ENCODE measurements at regions not wholly inside any gene's neighbourhood (a gene's known extent, or its start where the extent isn't known, plus 50 kb on each side); places are given as distances from the start of the nearest gene placed in this dataset.

DNA sequence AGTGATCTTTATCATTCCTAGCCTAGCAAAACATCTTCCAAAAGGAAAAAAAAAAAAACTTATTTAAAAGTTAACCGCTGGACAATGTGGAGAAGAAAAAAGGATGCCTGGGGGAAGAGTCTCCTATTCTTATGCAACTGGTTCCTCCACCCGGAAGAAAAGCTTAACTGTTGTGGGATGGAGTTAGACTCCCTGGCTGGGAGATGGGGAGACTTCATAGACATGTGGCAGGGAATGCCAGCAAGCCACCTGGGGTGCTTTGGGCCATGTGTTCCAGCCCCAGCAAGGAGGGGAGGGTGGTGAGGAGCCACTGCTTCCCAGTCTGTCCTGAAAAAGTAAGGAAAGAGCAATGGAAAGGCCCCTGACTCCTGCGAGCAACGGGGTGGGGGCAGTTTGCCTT, 119.4 kb upstream of the SPIN4 start:
- Mint-ChIP-seq H3K27ac (no peak overlapping the region), H3K4me1 (no peaks in the 10 kb centered on the region), H3K9me3 (peaks cover 49% of the 10 kb centered on the region), H3K36me3 (peaks cover 67% of the 10 kb centered on the region), H3K4me3 (no peak overlapping the region), H3K27me3 (ENCODE audit: low read depth) (no peaks in the 10 kb centered on the region; the same call in none of the 2 replicates)
- CTCF ChIA-PET, result no interaction called here
- no peak for ATAC-seq
- DNase-seq (ENCODE audit: low spot score), result no peak
- POLR2A ChIA-PET, result no interaction called here
- TF ChIP-seq, protein P1, sequence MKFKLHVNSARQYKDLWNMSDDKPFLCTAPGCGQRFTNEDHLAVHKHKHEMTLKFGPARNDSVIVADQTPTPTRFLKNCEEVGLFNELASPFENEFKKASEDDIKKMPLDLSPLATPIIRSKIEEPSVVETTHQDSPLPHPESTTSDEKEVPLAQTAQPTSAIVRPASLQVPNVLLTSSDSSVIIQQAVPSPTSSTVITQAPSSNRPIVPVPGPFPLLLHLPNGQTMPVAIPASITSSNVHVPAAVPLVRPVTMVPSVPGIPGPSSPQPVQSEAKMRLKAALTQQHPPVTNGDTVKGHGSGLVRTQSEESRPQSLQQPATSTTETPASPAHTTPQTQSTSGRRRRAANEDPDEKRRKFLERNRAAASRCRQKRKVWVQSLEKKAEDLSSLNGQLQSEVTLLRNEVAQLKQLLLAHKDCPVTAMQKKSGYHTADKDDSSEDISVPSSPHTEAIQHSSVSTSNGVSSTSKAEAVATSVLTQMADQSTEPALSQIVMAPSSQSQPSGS (CRISPR knock-in tag; IDR thresholded peaks at IDR 0.05; ENCODE audit: borderline replicate concordance, low read depth), result no peak
- TF ChIP-seq CREM (CRISPR knock-in tag; IDR thresholded peaks at IDR 0.05), result no peak

DNA sequence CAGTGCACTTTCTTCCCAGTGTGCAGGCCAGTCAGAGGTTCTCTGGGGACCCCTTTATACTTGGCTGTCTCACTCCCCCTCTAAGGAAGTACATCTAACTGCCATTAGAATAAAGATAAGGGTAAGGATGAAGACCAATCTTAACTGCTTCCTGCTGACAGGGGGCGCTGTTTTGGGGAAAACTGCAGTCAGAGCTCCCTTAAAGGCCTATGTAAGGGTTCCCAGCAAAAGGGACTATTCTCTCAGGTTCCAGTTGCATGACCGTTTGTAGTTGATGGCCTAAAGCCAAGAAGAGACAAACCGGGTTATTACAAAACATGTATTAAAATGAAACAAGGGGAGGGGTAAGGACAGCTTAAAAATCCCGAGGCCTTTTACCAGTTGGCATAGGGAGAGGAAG, 115.6 kb upstream of the SPIN4 start:
- DNase-seq (ENCODE audit: low spot score) (no peak), ATAC-seq (no peak)
- peaks cover 2% of the 10 kb centered on the region for H3K27me3 Mint-ChIP-seq (ENCODE audit: low read depth)
- no peak overlapping the region for H3K27ac Mint-ChIP-seq
- POLR2A ChIA-PET, result no interaction called here
- H3K9me3 Mint-ChIP-seq, result peaks cover 44% of the 10 kb centered on the region
- CTCF ChIA-PET, result interaction anchor here (0.7 kb wide), 1 partner anchor 37 kb away, joined by 3 read pairs; no protein-coding TSS in a partner anchor
- peaks cover 55% of the 10 kb centered on the region for H3K36me3 Mint-ChIP-seq
- no peak overlapping the region for H3K4me3 Mint-ChIP-seq
- TF ChIP-seq, protein P2, sequence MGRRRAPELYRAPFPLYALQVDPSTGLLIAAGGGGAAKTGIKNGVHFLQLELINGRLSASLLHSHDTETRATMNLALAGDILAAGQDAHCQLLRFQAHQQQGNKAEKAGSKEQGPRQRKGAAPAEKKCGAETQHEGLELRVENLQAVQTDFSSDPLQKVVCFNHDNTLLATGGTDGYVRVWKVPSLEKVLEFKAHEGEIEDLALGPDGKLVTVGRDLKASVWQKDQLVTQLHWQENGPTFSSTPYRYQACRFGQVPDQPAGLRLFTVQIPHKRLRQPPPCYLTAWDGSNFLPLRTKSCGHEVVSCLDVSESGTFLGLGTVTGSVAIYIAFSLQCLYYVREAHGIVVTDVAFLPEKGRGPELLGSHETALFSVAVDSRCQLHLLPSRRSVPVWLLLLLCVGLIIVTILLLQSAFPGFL (CRISPR knock-in tag; IDR thresholded peaks at IDR 0.05; ENCODE audit: borderline replicate concordance), result no peak
- peaks cover 4% of the 10 kb centered on the region; the same call in 1 of the 2 replicates for H3K4me1 Mint-ChIP-seq

DNA sequence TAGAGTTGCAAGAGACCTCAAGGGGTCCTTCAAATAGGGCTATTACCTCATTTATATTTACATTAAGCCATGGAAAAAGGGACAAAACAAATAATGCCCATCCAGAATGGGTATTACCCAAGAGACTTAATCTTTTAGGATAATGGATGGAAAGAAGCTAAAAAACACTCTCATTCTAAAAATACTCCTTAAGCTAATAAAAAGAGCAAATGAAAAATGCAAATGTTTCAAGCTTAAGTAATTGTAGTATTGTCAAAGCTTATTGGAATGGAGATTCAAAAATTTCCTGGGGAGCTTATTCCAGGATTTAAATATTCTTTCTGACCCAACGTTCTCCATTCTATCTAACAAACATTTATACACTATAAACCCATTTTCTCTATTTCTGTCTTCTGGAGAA, 107.8 kb upstream of the SPIN4 start:
- TF ChIP-seq, protein P3, sequence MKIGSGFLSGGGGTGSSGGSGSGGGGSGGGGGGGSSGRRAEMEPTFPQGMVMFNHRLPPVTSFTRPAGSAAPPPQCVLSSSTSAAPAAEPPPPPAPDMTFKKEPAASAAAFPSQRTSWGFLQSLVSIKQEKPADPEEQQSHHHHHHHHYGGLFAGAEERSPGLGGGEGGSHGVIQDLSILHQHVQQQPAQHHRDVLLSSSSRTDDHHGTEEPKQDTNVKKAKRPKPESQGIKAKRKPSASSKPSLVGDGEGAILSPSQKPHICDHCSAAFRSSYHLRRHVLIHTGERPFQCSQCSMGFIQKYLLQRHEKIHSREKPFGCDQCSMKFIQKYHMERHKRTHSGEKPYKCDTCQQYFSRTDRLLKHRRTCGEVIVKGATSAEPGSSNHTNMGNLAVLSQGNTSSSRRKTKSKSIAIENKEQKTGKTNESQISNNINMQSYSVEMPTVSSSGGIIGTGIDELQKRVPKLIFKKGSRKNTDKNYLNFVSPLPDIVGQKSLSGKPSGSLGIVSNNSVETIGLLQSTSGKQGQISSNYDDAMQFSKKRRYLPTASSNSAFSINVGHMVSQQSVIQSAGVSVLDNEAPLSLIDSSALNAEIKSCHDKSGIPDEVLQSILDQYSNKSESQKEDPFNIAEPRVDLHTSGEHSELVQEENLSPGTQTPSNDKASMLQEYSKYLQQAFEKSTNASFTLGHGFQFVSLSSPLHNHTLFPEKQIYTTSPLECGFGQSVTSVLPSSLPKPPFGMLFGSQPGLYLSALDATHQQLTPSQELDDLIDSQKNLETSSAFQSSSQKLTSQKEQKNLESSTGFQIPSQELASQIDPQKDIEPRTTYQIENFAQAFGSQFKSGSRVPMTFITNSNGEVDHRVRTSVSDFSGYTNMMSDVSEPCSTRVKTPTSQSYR (CRISPR knock-in tag; IDR thresholded peaks at IDR 0.05), result no peak
- TF ChIP-seq SOX15 (CRISPR knock-in tag; IDR thresholded peaks at IDR 0.05) (no peak), ZBTB21 (CRISPR knock-in tag; IDR thresholded peaks at IDR 0.05; ENCODE audit: borderline replicate concordance) (no peak), NR2C2 (CRISPR knock-in tag; IDR thresholded peaks at IDR 0.05) (no peak), MYBL2 (CRISPR knock-in tag; IDR thresholded peaks at IDR 0.05) (no peak)
- TF ChIP-seq, protein P4, sequence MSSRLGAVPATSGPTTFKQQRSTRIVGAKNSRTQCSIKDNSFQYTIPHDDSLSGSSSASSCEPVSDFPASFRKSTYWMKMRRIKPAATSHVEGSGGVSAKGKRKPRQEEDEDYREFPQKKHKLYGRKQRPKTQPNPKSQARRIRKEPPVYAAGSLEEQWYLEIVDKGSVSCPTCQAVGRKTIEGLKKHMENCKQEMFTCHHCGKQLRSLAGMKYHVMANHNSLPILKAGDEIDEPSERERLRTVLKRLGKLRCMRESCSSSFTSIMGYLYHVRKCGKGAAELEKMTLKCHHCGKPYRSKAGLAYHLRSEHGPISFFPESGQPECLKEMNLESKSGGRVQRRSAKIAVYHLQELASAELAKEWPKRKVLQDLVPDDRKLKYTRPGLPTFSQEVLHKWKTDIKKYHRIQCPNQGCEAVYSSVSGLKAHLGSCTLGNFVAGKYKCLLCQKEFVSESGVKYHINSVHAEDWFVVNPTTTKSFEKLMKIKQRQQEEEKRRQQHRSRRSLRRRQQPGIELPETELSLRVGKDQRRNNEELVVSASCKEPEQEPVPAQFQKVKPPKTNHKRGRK (CRISPR knock-in tag; IDR thresholded peaks at IDR 0.05; ENCODE audit: borderline replicate concordance), result no peak
- TF ChIP-seq, protein P5, sequence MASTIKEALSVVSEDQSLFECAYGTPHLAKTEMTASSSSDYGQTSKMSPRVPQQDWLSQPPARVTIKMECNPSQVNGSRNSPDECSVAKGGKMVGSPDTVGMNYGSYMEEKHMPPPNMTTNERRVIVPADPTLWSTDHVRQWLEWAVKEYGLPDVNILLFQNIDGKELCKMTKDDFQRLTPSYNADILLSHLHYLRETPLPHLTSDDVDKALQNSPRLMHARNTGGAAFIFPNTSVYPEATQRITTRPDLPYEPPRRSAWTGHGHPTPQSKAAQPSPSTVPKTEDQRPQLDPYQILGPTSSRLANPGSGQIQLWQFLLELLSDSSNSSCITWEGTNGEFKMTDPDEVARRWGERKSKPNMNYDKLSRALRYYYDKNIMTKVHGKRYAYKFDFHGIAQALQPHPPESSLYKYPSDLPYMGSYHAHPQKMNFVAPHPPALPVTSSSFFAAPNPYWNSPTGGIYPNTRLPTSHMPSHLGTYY (CRISPR knock-in tag; IDR thresholded peaks at IDR 0.05), result no peak
- TF ChIP-seq, protein P6, sequence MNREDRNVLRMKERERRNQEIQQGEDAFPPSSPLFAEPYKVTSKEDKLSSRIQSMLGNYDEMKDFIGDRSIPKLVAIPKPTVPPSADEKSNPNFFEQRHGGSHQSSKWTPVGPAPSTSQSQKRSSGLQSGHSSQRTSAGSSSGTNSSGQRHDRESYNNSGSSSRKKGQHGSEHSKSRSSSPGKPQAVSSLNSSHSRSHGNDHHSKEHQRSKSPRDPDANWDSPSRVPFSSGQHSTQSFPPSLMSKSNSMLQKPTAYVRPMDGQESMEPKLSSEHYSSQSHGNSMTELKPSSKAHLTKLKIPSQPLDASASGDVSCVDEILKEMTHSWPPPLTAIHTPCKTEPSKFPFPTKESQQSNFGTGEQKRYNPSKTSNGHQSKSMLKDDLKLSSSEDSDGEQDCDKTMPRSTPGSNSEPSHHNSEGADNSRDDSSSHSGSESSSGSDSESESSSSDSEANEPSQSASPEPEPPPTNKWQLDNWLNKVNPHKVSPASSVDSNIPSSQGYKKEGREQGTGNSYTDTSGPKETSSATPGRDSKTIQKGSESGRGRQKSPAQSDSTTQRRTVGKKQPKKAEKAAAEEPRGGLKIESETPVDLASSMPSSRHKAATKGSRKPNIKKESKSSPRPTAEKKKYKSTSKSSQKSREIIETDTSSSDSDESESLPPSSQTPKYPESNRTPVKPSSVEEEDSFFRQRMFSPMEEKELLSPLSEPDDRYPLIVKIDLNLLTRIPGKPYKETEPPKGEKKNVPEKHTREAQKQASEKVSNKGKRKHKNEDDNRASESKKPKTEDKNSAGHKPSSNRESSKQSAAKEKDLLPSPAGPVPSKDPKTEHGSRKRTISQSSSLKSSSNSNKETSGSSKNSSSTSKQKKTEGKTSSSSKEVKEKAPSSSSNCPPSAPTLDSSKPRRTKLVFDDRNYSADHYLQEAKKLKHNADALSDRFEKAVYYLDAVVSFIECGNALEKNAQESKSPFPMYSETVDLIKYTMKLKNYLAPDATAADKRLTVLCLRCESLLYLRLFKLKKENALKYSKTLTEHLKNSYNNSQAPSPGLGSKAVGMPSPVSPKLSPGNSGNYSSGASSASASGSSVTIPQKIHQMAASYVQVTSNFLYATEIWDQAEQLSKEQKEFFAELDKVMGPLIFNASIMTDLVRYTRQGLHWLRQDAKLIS (CRISPR knock-in tag; IDR thresholded peaks at IDR 0.05; ENCODE audit: borderline replicate concordance), result no peak
- DNase-seq (ENCODE audit: low spot score) (no peak), ATAC-seq (no peak)
- Mint-ChIP-seq H3K27ac (no peak overlapping the region), H3K4me1 (peaks cover 35% of the 10 kb centered on the region), H3K27me3 (ENCODE audit: low read depth) (peaks cover under 1% of the 10 kb centered on the region; the same call in 1 of the 2 replicates), H3K4me3 (no peak overlapping the region), H3K36me3 (peaks cover 16% of the 10 kb centered on the region), H3K9me3 (peaks cover 26% of the 10 kb centered on the region)
- ChIA-PET CTCF (no interaction called here), POLR2A (no interaction called here)

Measured in WTC11 (cell line).